NCI-H82 treated with DMSO at 0.1 percent for 48 hours (cell line): ENCODE measurements at regions not wholly inside any gene's neighbourhood (a gene's known extent, or its start where the extent isn't known, plus 50 kb on each side); places are given as distances from the start of the nearest gene placed in this dataset.

Experiments used
- DNase-seq: peaks from one replicate; lab custom pipeline; 2025; ENCODE audit not compliant: unreplicated experiment; lab: John Stamatoyannopoulos, UW

DNA sequence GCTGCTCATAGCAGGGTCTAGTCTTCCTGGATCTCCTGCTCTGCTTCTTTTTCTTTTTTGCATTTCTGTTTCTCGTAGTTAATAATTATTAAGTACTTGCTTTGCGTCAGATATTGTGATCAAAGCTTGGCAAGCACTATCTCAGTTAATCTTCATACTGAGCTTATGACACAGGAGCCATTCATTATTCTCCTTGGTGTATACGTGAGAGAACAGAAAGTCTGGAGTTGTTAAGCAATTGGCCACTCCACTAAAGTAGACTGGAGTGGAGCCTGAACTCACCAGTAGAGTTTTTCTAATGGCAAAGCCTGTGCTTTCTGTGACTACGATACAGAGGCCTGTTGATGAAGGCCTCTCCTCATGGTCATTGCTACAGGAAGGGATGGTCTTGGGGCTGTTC, 285.9 kb downstream of the RFC3 start:
- no peak for DNase-seq

DNA sequence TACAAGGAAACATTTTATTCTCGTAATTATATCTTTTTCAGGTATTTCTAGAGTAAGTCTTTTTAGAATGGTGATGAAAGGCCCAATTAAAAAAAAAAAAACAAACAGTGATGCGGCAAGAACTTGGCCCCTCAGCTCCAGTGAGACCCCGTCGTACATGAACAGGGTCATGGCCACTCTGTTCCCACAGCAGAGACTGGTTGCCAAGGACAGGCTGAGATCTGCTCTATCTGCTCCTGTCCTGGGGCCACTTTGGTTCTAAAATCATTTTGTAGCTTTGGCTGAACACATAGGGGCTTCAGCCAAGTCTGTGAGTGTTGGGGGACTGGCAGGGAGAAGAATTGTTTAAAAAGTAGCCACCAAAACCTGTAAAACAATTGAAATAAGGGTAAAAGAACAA, 286.9 kb downstream of the RFC3 start:
- DNase-seq, result no peak

DNA sequence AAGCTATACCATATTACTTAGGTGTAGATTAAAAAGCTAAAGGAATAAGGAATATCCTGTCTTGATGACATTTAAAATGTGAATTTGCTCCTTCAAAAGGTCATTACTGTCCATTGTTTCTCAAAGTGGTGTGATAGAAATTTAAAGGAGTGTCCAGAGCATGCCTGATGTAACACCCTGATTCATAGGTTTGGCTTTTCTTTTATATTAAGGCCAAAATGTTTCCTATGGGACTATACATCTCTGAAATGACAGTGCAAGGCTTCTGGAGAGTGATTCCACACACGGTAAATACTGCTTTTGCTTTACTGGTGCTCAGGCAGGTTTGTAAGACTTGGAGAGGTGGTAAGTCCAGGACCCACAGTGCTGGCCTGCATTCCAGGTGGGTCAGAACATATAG, 289.9 kb downstream of the RFC3 start:
- DNase-seq, result no peak

DNA sequence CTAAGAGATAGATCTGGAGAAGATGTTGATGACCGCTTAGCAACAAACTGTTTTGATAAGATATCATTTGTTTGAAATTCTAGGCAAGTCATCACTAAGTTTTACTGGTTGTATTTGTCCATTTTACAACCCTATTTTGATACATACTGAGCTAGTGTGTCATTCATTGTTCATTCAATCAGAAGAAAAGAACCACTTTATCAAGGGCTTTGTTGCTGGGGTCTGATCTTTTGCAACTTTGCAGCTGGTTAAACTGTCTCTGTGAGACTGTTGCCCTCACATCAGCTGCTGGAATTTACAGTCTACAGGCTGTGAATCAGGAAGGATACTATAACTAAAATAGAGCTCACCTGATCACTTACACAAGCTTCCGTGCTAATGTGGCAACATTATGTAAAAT, 290.5 kb downstream of the RFC3 start:
- DNase-seq, result no peak

DNA sequence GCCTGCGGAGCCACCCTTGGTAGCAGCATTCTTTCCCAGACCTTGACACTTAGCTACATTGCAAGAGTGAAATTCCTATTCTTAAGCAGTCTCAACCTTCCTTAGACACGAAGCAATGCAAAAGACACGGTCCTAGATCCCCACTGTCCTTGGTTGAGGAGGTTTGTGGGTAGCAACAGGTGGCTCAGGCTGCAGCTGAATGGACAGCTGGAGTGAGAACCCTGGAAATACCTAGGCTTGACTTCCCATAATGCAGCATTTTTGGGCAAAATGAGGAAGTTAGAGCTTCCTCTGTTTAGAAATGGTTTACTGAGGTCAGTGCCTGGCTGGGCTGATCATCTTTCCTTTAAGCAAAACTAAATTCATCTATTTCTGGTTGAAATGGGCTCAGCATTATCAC, 296.6 kb downstream of the RFC3 start:
- no peak for DNase-seq

DNA sequence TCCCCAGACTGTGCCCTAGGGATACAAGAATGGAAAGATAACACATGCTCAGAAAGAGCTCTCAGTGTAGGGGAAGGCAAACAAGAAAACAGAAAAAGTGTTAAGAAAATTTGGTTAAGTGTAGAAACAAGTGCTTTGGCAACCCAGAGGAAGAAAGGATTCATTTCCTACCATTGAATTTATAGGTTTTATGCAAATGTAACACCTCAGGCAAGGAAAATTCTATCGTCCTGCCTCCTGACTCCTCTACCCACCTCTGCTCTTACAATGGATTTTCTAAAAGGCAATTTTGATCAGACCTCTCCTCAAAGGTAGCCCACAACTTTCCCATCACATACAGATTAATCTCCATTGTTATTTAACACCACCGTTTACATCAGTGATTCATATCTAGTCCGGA, 298.7 kb downstream of the RFC3 start:
- no peak for DNase-seq

DNA sequence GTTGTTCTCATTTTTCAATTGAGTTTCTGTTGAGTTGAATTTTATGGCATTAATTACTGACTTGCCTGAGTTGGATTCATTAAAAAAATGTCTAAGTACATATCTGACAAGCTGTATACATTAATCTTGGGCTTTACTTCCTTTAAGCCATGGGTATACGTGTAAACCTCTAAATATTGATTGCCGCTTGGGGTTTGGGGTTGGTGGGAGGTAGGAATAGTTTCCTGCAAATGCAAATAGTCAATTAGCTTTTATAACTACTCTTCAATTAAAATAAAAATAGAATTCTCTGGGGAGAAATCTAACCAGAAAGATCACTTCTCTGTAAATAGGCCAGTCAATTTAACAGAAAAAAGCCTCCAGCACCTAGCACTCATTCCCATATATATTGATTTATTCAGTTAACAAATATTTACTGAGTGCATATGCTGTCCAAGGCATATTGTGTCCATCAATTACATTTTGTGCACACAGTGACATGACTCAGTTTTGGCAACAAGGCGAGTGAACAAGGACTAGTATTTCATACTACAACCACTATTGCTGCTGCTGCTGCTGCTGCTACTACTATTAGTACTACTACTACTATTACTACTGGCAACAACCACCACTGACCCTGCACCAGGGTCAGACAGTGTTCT, 306.8 kb downstream of the RFC3 start:
- DNase-seq, result no peak

DNA sequence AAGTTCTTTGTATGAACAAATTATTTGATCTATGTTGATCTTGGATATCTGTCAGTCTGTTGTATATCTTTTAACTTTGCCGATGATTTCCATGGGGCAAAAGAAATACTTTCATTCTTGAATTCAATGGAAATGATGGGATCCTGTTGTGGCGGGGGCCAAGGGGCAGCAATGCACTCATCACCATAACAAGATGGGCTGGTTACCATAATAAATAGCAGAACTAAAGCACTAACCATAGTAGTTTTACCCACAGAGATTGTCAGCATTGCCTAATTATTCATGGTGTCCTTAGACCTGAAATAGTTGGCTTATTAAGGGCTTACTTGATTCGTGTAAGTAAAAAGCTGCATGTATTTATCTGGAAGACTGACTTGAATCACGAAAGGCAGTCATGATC, 309.6 kb downstream of the RFC3 start:
- DNase-seq, result no peak

DNA sequence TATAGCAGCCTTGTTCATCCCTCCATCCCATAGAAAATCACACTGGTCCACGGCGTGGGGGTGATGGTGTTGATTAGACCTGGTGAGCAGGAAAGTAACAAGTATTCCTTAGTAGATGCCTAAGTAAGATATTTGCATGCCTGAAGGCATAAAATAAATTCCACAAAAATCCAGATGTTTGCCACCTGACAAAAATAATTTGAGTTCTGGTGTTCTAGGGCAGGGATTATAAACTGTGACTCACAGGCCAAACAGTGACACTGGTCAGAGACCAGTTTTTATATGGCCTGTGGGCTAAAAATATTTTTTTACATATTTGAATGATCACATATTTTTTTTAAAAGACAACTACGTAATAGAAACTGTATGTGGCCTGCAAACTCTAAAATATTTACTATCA, 310.7 kb downstream of the RFC3 start:
- no peak for DNase-seq

DNA sequence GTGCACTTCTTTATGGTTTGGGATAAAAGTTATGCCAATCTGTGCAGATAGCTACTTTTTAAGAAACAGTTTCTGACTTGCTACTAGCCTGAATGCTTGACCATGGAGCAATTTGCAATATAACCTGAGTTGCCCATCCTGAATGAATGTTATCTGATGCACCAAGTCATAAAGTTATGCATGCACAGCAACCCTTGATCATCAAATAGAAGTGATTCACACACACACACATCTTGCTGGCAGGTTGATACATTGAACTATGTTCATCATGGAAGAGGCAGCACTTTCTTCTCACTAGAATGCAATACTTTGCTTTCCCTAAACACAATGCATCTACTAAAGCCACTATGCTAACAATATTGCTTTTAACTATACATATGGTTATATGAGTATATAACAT, 311.5 kb downstream of the RFC3 start:
- DNase-seq, result no peak

DNA sequence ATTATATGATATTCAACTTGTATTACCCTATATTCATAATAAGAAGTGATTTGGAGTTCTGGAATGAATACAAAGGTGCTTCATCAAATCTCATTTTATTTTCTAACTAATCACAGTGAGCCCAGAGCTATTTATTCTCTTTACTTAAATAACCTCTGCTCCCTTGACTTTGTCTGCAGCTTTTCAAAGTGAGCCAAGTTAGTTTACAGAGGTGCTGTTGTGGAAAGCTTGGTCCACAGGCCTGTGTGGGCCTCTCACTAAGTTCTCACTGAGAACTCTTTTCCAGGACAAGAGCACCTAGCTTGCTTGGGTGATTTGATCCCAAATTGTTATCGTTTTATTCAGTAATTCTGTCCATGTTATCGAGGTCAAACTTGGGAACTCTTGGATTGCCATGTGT, 319.3 kb downstream of the RFC3 start:
- DNase-seq, result no peak

DNA sequence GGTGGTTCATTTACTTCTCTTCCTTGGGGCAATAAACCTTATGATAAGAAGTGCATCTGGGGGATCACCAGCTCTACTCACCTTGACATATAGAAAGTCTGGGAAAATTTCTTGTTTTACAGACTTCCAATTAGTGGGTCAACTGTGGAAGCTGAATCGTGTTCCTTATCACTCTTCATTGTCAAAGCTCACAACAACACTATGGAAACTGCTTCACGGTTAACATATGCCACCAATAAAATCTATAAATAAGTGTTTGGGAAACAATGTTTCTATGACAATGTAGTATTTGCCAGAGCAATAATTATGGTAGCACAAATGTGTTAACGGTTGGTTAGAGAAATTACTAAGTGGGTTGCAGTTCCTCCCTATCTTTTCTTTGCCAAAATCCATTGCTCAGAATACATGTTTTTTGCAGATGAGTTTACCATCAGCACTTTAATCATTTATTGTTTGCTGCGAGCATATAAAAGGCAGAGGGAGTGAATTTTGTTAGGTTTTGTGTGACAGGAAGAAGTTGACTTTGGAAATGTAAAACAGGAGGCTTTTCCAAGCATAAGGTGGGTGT, 321.8 kb downstream of the RFC3 start:
- DNase-seq, result no peak

DNA sequence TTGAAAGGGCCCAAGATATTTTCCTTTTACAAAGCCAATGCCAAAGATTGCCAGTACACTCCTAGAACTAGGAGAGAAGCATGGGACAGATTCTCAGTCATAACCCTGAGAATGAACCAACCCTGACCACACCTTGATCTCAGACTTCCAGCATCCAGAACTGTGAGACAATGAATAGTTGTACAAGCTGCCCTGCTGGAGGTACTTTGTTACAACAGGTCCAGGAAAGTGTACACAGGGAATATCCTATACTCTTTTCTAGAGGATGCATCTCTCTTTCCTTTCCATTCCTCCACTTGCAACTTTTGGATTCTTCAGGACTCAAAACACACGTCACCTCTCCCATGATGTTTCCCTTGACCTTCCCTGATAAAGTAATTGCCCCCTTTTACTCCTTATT, 325.7 kb downstream of the RFC3 start:
- no peak for DNase-seq

DNA sequence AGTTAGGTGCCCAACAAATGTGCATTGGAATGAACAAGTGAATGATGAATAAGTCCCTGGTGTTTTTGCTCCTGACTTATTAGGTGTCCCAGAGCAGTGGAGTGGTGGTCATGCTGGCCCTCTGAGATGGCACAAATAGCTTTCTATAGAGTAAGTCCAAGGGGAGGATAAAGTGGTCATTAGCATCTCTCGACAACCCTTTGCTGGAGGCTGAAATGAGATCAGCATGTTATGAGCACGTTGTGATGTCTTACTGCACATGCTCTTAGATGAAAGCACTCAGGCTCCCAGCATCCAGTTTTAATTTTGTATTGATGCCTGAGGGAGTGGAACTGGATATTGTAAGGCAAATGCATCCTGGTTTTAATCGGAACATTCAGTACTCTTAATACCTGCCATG, 326.2 kb downstream of the RFC3 start:
- DNase-seq, result no peak

DNA sequence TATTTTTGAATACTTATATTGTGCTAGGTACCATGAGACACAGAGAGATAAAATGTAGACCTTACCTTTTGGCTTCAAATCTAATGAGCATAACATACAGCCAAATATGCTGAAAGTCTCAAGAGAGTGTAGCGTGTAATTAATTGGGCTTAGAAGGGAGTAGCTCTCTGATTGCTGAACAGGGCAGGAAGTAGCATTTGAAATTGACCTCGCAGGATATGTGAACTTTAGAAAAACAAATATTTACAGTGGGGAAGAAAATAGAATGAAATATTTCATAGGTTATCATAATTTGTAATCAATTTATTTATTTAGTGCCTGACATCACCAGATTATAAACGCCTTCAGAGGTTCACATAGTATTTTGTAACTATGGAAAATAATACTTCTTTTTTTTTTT, 327.1 kb downstream of the RFC3 start:
- no peak for DNase-seq

DNA sequence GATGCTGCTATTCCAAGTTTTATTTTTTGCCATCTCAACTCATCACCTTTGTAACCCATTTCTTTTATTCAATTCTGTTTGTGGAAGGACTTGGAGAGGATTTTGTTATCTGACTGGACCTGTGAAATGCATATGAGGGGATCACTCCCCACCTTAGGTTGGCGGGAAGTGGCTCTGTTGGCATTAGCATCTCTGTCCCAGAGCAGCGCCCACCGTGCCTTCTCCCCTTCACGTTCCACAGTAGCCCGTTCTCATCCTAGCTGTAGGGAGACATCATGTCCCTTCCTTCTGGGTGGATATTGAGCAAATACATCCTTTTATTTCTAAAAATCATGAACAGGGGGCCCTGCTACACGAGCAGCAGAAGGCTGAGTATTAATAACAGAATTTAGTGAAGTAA, 330.4 kb downstream of the RFC3 start:
- DNase-seq, result no peak

DNA sequence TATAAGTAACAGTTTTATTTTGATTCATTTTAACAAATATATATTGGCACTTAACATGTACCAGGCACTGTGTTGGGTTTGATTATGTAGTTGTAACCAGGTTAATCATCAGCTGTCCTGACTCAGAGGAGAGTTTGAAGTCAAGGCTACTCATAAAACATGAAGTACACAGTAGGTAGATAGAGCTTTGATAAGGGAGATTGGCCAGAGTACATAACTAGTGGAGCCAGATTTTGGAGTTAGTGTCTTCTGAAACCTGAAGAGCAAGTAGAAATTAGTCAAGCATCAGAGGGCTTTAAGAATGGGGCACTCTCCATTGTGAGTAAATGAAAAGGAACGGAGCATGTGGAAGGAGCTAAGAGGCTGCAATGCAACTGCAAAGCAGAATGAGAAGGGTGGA, 333.9 kb downstream of the RFC3 start:
- DNase-seq, result no peak

DNA sequence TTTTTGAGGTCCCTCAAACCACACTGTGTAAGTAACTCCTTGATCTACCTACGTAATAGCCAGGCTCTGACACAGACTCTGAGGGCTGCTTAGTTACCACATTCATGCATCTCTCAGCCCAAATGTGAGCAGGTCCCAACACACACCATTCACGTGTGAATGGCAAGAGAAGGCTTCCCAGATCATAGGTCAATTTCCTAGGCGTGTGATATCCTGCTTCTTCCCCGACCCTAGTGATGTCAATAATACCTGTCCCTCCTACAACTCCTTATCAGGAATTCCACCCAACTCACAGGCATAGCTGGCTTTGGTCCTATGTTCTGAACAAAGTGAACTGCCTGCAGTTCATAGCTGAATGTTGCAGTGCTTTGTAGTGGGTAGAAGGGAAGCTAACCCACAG, 334.5 kb downstream of the RFC3 start:
- no peak for DNase-seq

DNA sequence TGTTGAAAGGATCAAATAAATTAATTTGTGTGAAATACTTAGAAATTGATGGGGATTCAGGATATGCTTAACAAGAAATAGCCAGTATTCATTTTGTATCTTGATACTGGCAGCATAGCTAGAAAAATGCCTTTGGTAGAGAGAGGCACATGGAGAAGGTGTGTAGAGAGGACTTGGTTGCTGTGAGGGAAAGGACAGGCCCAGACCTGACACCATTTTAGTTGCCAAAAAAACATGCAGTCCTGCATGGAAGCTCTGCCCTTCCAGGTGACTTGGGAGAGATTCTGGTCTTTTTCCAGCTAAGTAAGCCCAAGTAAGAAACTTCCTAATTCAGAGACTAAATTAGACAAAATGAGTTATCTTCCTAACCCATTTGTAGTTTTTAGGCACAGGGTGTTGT, 335.0 kb downstream of the RFC3 start:
- DNase-seq, result no peak

DNA sequence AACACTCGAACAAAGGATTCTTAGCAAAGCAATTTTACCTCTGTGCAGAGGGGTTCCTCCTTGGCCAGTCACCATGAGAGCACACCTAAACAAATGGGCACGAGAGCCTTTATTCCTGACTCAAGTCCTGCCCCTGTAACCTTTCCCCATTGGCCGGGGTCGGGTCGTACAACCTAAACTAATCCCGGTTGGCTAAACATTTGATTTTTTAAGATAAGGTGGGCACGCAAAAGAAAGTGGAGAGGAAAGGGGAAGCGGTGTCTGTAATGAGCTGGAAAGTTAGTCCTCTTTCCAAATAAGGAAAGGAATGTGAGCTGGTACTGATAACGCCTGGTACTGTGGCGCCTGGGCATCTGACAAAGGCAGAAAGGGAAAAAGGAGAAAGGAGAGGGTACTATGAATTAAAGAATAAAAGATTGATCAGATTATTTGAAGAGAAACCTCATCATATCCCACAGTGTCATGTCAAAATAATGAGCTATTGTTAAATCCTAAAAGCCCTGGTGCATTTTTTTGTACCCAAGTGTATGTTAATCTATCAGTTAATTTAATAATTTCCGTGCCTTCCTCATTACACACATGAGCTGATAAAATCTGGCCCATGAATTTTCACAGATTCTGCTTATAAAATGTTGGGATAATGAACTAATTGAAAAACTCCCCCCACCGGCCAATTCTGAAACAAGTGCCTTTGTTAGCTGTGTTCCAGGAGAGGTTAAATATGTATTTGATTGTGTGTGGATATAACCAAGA, 335.7 kb downstream of the RFC3 start:
- DNase-seq, result no peak

DNA sequence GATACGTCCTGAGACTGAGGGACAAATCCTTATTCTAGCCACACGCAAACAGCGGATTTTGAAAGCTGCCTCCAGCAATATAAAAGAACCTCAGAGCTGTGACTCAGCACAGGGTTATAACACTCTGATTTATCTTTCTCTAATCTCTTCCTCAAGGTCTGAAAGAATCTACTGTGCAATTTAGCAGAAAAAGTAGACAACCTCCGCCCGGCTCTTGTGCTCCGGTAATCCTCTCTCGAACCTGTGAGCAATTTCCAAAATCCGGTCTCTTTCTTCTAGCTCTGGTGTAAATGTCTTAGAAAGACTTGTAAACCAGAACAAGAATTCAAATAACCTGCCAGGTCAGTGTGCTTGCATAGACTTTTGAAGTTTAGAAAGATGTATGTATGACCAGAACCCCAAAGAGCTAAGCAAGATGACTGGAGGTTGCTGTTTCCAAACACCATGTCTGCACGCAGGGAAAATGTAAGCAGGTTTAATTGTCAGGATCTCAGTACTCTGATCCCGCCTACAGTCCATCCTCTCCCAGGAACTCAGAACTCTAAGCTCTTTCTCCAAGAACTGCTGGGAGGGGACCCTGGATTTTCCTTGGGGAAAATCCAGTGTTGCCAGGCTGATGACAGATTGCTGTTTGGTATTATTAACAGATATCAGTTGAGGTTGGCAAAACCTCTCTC, 338.1 kb downstream of the RFC3 start:
- DNase-seq, result peak; percentile 36

DNA sequence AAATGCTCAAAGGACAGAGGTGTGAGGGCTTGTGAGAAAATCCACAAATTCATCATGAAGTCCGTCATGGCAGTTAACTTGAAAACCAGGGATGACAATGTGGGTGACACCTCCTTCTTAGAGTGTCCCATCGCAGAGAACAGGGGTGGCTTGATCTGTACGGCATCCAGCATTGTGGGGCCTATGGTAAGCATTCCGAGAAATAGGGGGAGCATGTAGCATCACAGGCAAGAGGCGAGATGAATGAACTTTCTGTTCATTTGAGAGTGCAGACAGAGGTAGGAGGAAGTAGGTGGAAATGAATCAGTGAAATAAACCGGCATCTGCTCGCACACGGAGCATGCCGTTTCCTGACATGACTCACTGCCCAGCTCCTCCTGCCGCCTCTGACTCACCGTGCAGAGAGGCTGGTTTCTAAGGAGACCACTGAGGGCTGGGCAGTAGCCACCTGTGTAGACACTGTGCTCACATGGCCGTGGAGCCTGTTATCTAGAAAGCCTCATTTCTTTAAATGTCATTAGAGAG, 339.0 kb downstream of the RFC3 start:
- DNase-seq, result no peak
